ENCODE measurements at regions not wholly inside any gene's neighbourhood (a gene's known extent, or its start where the extent isn't known, plus 50 kb on each side); places are given as distances from the start of the nearest gene placed in this dataset.
"Not testable (repeated sequence)": the region's sequence is repeated elsewhere in the genome, so short reads cannot be mapped to it uniquely, and the experiment has no call there.

DNA sequence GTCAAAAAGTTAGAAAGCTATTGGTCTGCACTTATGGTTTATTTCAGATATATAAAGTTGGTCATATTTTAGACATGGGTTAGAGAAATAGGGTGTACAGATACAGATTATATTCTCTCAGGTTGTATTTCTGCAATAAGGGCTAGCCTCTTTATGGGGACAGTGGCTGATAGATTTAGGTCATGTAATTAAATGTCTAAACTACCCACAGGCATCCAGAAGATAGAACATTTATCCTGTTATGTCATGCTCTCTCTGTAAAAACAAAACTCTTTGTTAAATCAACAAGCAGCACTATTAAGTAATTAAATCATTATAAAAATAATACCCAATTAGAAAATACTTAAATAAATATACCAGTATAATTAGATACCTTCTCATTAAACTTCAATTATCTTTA lies 612.6 kb upstream of the CITED2 start:
- DNase-seq, result peak; percentile 34

DNA sequence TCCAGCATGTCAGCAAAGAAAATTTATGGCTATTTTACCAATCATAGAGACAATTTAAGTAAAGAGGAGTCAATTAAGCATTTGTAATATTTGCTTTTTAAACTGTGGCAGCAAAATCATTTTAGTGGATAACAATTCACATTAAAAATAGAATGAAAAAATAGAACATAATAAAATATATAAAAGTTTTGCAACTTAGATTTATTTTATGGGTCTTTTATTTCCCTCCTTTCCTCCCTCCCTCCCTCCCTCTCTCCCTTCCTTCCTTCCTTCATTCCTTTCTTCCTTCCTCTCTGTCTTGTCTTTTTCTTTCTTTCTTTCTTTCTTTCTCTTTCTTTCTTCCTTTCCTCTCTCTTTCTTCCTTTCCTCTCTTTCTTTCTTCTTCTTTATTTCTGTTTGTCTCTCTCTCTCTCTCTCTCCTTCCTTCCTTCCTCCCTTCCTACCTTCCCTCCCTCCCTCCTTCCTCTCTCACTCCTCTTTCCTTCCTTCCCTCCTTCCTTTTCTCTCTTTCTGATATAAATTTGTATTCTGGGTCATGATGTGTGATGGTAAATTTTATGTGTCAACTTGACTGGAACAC lies 610.9 kb upstream of the CITED2 start:
- no peak for DNase-seq

DNA sequence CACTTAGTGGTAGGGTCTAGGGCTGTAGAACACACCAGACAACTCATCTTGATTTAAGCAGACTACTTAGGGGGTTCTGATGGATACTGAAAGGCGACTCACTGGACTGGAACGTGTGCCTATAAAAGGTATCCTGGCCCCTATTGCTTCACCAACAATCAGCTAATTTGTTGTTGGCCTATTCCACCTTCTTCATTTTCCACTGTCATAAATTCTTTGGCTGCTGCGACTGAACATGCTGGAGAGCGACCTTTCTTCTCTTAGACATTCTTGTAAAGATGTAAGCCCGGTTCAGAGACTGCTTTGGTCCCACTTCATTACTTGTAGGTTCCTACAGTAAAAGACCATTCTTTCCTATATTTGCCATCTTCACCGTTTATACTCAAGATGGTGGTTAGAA lies 609.9 kb upstream of the CITED2 start:
- DNase-seq, result no peak

DNA sequence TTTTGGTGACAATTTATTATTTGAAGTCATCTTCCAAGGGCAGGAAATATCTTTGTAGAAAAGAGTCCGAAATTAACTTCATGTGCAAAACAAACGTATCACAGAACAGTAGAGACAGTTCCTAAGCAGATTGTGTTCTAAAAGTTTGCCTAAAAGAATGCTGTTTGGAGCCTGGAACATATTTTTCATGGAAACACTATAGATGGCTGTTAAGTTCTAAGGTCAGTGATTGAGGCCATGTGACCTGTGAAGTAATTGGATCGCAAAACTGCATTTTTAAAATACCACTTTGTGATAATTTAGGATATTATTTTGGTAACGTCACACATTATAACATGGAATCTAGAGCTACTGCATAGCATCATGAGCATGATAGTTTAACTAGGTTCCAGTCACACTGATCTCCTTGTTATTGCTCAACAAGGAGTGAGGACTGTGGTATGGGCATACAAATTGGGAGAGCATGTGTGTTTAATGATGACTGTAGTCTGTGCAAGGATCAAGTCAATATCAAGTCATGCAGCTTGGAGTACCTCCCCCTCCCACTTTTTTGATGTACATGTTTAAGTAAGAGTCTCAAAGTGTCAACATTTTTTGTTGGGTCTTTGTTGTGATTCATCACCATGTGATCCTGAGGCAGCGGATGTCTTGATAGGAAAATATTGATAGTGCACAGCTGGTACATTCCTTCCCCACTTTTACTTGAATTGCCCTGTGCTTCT lies 609.3 kb upstream of the CITED2 start:
- no peak for DNase-seq

DNA sequence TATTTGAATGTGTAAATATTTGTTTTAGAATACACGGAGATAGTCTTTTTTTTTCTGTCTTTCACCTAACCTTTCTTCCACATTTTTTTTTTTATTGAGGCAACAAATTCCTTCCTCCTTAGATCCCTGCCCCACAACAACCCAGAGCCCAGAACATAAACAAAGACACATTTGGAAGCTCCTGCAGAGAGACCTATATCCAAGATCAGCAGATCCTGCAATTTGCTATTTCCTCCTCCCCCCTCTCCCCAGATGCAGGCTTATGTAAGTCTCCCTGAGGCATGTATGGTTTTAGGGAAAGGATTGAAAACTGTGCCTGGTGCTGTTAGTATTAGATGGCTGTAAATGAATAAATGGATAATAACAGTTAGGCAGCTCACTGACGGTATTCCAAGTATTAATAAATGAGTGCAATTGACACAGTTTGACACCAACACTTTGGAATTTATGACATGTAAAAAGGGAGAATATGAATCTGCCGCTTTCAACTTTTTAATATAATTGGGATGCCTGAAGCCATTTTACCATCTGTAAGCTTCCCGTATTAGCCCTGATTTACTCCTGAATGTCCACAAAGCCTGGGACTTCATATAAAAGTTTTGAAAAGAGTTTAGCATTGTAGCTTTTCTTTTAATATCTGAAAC lies 608.3 kb upstream of the CITED2 start:
- no peak for DNase-seq

DNA sequence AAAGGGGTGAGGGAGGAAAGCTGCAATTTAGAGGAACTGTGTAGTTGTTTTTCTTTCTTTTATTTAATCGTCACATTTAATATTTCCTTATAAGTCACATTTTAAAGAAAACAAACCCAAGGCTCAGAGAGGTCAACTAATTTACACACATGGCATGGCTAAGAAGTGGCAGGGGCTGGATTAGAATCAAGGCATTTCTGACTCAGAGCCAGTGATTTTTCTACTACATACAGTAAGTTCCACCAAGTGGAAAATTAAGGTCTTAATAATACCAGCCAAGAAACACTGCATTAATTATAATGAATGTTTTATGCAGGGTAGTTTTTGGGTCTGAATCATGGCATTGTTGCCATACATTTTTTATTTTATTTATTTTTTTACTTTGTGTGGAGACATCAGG lies 607.7 kb upstream of the CITED2 start:
- no peak for DNase-seq

DNA sequence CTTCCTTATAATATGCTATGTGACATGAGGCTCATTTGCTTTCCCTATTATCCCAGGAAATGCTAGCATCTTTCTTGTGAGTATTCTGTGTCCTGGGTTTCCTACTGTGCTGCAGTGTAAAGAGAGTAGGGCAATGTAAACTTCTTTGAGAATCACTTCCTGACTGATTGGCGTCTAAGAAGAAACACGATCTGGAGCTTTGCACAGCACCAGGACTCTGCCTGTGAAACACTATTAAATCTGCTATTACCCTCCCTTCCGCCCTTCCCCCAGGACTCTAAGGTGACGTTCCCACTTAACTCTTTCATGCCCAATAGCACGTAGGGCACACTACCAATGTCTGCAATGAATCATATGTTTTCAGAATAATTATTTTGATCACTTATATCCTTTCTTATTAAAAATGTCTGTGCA lies 607.3 kb upstream of the CITED2 start:
- no peak for DNase-seq

DNA sequence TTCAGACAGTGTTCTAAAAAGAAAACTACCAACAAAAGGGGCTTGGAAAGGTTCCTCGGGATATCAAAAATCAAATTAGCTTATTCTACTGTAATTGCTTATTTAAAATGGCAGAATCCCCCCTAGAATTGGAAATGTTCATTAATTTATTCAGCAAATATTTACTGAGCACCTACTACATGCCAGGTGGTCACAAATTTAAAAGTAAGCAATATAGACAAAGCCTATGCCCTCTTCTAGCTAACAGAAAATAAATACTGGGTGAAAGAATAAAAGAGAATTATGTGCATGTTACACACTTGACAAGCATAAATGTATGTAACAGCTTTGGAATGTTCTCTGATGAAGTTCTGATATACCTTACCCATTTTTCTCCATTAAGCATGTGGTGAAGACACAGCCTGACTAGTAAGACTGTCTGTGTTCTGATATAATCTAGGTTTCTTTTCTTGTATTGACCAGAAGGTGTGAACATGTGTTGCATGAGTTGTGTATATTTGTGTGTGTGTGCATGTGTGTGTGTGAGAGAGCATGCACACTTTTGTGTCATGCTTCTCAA lies 606.7 kb upstream of the CITED2 start:
- DNase-seq, result no peak

DNA sequence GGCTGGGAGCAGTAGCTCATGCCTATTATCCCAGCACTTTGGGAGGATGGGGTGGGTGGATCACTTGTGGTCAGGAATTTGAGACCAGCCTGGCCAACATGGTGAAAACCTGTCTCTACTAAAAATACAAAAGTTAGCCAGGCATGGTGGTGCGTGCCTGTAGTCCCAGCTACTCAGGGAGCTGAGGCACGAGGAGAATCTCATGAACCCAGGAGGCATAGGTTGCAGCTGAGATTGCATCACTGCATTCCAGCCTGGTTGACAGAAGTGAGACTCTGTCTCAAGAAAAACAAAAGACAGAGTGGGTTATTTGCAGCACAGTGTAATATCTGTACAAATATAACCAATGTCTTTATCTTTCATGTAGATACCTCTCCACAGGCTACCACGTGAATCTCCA lies 606.2 kb upstream of the CITED2 start:
- not testable (repeated sequence) for DNase-seq

DNA sequence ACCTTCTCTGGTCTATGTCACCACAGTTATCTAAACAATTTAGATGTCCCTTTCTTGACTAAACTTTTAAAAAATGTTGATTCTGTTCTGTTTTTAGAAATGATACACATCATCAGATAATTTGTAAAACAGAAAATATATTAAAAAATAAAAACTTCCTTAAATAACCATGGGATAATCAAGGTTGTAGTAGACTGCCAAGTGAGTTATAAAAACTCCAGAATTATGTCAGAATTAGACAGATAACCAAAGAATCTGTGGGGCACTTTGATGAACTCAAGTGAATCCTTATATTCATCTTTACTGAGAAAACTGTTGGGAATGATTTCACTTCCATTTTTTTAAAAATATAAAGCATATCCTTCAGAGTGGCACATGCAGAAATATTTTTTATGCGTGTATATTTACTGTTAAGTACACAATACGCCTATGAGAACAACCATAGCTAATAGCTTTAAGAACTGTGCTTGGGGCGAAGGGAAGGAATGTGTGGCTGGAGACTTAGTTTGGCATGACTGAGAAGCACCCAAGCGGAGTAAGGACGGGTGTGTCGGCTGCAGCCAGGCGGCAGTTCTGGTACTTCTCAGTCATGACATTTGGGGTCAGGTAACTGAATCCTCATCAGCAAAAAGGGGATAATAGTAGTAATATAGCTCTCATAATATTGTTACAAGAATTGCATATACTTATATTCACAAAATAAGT lies 604.7 kb upstream of the CITED2 start:
- DNase-seq, result no peak

DNA sequence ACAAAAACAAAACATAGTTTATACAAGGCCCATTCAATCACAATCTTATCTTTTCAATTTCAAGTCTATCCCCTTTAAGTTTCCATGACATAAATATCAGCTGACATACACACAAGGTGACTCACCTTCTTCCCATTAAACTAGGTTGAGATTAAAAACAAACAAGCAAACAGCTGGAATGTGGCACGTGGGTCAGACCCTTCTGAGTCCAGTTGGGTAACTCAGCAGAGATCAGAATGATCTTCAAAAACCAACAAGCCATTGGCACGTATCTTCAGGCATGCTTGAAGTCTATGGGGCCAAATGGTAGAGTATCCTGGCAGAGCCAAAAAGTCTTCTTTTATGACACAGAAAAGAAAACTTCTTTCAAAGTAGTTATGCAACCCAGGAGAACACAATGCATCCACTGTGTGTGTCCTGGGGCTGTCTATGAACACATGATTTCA lies 603.5 kb upstream of the CITED2 start:
- no peak for DNase-seq

DNA sequence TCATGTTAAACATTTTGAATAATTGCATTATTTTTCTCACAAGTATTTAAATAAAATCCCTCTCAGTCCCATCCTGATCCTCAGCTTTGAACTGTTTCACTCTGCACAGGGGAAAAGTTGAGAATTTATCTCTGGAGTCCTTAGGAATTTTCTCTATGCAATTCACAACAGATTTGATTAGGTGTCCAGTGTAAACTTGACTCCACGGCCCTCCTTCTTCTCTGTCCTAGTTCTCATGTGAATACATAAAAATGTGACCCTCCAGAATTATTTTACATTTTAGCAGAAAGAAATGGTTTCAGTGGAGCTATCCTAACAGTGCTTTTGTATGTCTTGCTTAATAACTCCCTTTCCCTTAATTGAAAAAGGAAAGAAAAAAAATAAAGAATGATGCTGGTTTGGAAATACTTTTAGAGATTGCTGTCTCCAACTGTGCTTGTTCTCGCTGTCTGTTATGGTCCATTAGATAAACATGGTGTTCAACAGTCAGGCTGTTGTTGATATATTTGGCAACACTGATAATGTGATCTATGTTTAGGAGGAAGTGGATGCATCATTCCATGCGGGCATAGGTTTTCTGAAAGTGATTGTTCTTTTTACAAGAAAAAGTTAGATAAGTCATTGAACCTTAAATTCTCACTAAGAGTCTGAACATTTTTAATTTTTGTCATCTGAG lies 599.4 kb upstream of the CITED2 start:
- no peak for DNase-seq

DNA sequence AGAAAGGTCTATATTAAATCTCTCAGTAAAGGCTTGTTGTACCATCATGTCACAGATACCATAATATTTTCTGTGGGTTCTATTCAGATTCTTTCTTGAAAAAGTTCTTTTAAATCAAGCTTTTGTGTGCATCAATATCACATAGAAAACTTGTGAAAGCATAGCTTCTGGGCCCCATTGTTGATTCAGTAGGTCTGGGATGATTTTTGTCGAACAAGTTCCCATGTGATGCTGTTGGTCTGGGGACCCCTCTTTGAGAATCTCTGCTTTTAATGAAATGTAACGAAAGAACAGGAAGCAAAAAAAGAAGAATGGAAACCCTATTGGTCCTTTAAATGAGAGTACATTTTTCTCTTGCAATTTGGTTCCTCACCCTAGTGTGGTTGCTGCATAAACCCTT lies 597.7 kb upstream of the CITED2 start:
- no peak for DNase-seq

DNA sequence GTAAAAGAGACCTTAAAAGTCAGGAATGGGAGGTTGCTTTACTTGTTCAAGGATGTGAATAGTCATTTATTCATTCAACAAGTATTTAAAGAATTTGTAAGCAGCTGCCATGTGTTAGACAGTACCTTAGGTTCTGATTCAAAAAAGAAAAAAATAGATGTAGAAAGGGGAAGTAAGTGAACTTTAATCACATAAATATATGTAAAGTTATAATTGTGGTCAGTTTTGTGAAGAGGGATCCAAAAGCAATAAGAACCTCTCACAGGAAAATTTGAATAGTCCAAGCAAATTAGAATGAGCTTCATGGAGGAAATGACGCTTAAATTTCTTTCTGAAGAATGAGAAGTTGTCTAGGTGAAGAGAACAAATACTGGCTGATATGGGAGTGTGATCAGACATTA lies 596.1 kb upstream of the CITED2 start:
- no peak for DNase-seq

DNA sequence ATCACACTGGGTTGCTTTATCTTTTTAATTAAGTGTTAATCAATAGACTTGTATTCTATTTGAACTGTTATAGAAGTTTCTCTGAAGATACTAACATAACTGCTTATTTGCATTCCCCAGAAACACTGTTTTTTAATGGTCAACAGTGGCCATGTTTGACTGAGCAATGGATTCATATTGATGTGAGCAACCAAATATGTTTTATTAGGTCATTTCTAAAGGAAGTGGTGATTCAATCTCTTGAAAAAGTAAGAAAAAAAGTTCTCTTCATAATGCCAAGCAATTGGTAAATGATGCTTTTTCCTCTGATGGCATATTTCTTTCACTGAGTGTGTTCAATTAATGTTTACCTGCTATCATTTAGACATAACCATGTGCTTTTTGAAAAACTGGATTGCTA lies 593.0 kb upstream of the CITED2 start:
- no peak for DNase-seq

DNA sequence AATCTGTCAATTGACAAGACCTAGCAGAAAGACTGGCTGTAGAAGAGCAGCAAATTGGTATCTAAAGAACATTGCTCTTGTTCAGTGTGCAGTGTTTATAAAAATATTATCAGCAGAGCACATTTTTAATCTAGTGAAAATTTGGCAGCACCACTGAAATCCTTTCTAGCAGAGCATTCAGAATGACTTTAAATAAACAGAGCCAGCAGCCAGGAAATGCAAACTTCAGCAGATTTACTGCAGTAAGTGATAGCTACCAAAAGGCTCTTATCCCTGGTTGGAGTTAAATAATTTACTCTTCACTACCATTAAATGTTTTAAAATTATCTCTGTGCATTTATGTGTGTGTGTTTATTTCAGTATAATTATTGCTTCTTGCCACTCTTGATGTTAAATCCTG lies 590.9 kb upstream of the CITED2 start:
- peak; percentile 82 for DNase-seq

DNA sequence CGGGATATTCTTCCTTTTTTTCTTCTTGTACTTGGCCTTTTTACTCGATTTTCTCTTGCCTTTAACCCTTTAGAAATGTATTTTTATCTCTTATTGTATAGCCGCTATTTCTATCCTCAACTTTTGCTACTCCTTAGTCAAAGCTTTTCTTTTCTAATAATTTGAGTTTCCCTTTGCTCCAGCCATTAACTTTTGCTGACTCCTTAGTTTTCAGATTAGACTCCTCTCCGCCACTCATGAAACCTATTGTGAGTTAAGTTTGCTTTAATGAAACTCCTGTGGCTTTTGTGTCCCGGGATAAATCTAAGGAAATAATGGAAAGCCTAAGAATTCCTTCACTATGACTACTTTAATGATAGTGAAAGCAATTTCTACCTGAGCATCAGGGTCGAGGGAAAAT lies 590.3 kb upstream of the CITED2 start:
- DNase-seq, result no peak

DNA sequence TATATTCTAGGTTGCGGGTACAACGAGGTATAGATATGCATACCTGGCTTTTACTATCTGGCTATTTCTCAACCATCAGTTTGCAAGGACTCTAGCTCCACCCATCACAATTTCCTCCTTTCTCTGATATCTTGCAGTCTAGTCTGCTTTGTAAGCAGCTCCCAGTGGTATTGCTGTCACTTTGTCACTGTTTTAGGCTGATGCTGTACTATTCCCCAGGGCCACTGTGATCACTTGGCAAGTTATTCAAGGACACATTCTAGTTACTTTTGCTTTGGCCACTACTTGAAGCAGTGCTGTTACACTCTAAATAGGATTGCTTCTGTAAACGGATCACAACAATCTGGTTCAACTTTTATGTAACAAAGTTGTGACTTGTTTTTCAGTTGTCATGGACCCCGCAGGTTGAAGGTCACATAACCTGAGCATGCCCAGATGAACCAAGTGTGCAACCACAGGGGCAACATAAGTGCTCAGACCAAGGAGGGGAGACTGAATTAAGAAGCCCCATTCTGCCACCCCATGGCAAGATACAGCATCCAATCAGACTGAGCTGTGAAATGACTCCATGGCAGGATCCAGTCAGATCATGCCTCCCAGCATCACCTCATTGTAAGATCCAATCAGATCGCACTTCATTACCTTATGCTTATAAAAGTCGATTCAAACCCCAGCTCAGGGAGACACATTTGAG lies 588.4 kb upstream of the CITED2 start:
- no peak for DNase-seq

DNA sequence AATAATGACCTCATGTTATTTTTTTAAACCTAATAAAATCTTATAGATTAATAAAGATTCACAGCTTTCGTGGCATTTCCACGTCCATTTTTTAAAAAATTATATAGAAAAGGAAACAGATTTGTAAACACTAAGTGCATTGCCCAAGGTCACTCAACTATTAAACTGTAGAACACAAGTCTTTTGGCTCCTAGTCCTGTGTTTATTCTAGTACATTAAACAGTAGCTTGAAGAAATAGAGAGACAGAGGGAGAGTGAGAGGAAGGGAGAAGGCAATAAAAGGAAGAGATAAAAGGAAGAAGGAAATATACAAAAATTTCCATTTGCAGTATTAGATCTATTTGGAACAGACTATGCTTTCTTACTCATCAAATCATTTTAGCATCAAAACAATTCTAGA lies 586.7 kb upstream of the CITED2 start:
- no peak for DNase-seq

DNA sequence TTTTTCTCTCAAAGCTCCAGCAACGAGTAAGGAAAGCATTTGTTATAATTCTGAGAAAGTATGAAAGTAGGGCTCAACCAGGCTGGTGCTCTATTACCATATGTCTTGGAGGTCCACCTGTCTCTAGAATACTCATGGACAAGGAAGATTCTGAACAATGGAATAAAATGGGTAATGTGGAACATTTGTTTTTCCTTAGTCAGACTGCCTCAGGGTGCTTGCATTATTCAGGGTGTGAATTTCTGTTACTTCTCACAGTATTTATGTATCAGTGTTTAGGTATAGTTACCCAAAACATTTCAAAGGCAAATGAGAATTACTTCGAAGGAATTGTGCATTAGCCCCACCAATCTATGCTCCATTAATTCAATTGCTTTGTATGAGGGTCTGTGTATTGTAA lies 586.2 kb upstream of the CITED2 start:
- DNase-seq, result no peak

DNA sequence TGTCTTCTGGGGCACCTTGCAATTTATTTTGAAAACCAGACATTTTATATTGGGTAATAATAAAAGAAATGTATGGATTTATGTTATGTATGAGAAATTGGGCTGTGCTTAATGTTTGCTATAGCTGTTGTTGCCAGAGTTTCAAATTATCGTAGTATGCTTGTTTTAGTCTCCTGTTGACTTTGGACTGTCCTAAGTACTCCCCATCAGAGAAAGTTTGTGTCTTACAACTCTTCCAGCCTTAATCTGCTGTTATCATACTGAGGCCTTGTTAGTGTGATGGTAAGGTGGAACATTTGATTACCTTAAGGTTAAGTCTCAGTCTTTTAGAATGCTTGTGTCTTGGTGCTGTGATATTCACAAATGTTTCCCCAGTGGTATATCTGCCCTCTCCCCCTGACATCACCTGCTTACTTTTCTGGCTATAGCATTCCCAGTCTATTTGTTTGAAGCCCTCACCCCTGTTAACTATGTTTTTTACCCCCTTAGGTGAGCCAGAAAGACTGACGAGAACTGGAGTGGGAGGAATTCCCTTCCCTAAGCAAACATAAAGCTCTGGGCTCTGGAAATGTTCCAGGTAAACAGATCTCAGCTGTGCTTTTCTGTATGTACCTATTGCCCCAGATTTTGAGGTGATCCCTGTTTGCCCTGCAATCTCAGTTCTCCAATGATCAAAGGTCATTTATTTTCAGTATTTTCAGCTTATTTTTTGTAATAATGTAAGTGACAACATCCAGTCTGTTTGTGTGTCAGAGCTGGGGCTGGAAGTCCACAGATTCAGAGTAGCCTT lies 581.1 kb upstream of the CITED2 start:
- peak; percentile 27 for DNase-seq

Measured in NCI-H1105 treated with DMSO at 0.1 percent for 48 hours (cell line).